ENCODE measurements at regions not wholly inside any gene's neighbourhood (a gene's known extent, or its start where the extent isn't known, plus 50 kb on each side); places are given as distances from the start of the nearest gene placed in this dataset.
A peak's percentile ranks its signal among the peaks of the same experiment; 100 is the strongest.

- TF ChIP-seq, protein P1, sequence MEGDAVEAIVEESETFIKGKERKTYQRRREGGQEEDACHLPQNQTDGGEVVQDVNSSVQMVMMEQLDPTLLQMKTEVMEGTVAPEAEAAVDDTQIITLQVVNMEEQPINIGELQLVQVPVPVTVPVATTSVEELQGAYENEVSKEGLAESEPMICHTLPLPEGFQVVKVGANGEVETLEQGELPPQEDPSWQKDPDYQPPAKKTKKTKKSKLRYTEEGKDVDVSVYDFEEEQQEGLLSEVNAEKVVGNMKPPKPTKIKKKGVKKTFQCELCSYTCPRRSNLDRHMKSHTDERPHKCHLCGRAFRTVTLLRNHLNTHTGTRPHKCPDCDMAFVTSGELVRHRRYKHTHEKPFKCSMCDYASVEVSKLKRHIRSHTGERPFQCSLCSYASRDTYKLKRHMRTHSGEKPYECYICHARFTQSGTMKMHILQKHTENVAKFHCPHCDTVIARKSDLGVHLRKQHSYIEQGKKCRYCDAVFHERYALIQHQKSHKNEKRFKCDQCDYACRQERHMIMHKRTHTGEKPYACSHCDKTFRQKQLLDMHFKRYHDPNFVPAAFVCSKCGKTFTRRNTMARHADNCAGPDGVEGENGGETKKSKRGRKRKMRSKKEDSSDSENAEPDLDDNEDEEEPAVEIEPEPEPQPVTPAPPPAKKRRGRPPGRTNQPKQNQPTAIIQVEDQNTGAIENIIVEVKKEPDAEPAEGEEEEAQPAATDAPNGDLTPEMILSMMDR (IDR thresholded peaks at IDR 0.05; ENCODE audit: borderline replicate concordance, control extremely low read depth, extremely low read depth, insufficient read depth, missing control alignments), result no peak
- in situ Hi-C loops (cut with MboI; ENCODE audit: low sequenced_read_pairs, unreplicated experiment), result no loop called here
- DNase-seq (ENCODE audit: low spot score), result no peak
Observed at GRCh38 chr2:30336084-30336483, 104.8 kb downstream of the LBH start.

GRCh38 chr2:30336978-30337841 lies 105.9 kb downstream of the LBH start:
- peak; percentile 85 for DNase-seq (ENCODE audit: low spot score)
- TF ChIP-seq, protein P1 (IDR thresholded peaks at IDR 0.05; ENCODE audit: borderline replicate concordance, control extremely low read depth, extremely low read depth, insufficient read depth, missing control alignments), result no peak
- in situ Hi-C loops (cut with MboI; ENCODE audit: low sequenced_read_pairs, unreplicated experiment), result no loop called here

DNA sequence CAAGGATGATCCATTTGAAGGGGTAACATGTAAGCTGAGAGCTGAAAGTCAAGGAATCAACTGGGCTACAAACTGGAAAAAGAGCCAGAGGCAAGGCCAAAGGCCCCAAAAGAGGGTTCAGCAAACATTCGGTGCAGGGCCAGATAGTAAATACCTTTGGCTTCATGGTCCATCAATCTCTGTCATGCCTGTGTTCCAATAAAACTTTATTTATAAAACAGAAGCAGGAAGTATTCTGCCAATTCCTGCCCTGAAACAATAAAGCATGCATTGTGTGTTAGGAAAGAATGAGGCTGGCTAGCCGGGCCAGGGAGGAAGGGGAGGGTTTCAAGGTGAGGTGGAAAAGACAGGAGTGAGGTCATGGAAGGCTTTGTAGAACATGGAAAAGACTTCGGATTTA lies 107.1 kb downstream of the LBH start:
- in situ Hi-C loops (cut with MboI; ENCODE audit: low sequenced_read_pairs, unreplicated experiment), result no loop called here

DNA sequence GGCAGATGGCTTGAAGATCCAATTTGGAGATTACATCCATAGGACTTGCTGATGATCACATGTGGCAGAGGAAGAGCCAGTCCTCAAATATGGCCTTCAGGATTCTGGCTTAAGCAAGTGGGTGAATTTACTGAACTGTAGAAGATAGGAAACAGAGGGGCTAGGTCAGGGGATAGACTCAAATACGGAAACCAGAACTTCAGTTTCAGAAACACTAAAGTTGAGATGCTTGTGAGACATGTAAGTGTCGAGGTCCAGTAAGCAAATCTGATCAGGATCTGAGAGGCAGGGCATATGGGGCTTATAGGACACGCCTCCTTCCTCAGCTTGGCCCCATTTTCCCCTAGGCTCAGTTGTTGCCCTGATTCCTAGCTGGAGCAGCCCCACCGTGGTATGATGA lies 107.7 kb downstream of the LBH start:
- TF ChIP-seq, protein P1 (IDR thresholded peaks at IDR 0.05; ENCODE audit: borderline replicate concordance, control extremely low read depth, extremely low read depth, insufficient read depth, missing control alignments), result no peak
- DNase-seq (ENCODE audit: low spot score), result peak; percentile 59
- in situ Hi-C loops (cut with MboI; ENCODE audit: low sequenced_read_pairs, unreplicated experiment), result no loop called here

More for the DNA sequence above, 107.1 kb downstream of the LBH start:
- no peak for DNase-seq (ENCODE audit: low spot score)
- TF ChIP-seq, protein P1 (IDR thresholded peaks at IDR 0.05; ENCODE audit: borderline replicate concordance, control extremely low read depth, extremely low read depth, insufficient read depth, missing control alignments), result no peak

DNA sequence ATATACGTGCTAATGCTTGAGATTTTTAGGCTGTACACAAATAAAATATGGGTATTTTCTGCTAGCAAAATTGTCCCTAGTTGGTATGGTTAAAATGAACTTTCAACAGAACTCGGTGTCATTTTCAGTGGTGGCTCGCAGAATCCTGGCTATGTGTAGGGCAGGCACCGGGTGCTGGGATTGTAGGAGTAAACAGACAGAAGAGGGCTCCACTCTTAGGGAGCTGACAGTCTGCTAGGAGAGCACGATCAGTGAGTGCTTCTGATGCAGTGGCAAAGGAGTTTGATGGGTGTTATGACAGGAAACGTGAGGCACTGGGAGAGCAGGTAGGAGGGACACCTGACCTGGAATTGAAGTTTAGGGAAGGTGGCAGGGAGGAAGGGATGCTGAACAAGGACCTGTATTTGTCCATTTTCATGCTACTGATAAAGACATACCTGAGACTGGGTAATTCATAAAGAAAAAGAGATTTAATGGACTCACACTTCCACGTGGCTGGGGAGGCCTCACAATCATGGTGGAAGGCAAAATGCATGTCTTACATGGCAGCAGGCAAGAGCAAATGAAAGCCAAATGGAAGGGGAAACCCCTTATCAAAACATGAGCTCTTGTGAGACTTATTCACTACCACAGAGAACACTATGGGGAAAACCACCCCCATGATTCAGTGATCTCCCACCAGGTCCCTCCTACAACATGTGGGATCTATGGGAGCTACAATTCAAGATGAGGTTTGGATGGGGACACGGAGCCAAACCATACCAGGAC lies 105.4 kb upstream of the LCLAT1 start:
- TF ChIP-seq, protein P1 (IDR thresholded peaks at IDR 0.05; ENCODE audit: borderline replicate concordance, control extremely low read depth, extremely low read depth, insufficient read depth, missing control alignments), result no peak
- in situ Hi-C loops (cut with MboI; ENCODE audit: low sequenced_read_pairs, unreplicated experiment), result no loop called here
- DNase-seq (ENCODE audit: low spot score), result no peak

DNA sequence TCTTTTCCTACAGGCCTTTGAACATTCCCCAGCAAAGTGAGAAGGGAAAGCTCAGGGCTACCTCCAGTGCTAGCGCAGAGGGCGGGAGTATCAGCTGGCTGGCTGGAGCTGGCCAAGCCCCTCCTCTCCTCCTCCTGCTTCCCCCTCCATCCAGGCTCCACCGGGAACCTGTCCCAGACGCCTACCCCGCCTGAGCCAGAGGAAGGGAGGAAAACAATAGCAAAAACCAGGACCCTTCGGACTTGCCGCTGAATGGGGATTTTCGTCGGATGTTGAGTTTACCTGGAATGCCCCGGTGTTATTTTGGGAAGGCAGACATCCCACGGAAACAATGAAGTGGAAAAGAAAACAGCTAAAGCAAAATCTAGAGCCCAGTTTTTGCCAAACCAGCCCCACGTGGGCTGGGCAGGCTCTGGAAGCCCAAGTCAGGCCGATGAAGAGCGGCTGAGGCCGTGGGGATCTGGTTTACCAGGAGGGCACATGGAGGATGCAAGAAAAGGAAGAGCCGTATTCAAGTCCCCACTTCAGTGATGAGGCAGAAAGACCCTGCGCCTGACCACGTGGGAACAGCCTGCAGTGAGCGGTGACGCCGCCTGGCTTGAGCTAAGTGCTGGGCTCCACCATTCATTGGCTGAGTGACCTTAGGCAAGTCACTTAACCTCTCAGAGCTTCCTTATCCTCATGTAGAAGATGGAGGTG lies 100.4 kb upstream of the LCLAT1 start:
- in situ Hi-C loops (cut with MboI; ENCODE audit: low sequenced_read_pairs, unreplicated experiment), result no loop called here
- DNase-seq (ENCODE audit: low spot score), result no peak
- TF ChIP-seq, protein P1 (IDR thresholded peaks at IDR 0.05; ENCODE audit: borderline replicate concordance, control extremely low read depth, extremely low read depth, insufficient read depth, missing control alignments), result no peak

Data from GM13976 (cell line).